ENCODE measurements at regions not wholly inside any gene's neighbourhood (a gene's known extent, or its start where the extent isn't known, plus 50 kb on each side); places are given as distances from the start of the nearest gene placed in this dataset.

- no peaks in the 10 kb centered on the region for H3K79me2 ChIP-seq (replicated peaks; ENCODE audit: insufficient read depth)
- Mint-ChIP-seq H3K27ac (no peak overlapping the region), H3K4me1 (peaks cover 15% of the 10 kb centered on the region; the same call in 2 of the 3 replicates), H3K4me3 (no peak overlapping the region), H3K36me3 (ENCODE audit: low read depth) (no peaks in the 10 kb centered on the region), H3K9me3 (no peaks in the 10 kb centered on the region), H3K27me3 (ENCODE audit: insufficient read depth, low read depth, poor library complexity) (no peaks in the 10 kb centered on the region)
- no peak overlapping the region for H2AFZ ChIP-seq
- DNase-seq (ENCODE audit: low spot score): no peak
- H3K27me3 ChIP-seq (ENCODE audit: insufficient read depth): no peaks in the 10 kb centered on the region
- no peak overlapping the region for H3K4me3 ChIP-seq
- H3K27ac ChIP-seq (ENCODE audit: low read depth): no peak overlapping the region
- no peaks in the 10 kb centered on the region for H4K20me1 ChIP-seq (replicated peaks; ENCODE audit: insufficient read depth)
- TF ChIP-seq ZNF114 (CRISPR knock-in tag; IDR thresholded peaks at IDR 0.05) (no peak), NANOG (IDR thresholded peaks at IDR 0.05; ENCODE audit: borderline replicate concordance) (no peak), JUNB (IDR thresholded peaks at IDR 0.05; ENCODE audit: unreplicated experiment) (no peak), ZNF331 (CRISPR knock-in tag; IDR thresholded peaks at IDR 0.05; ENCODE audit: low read depth) (no peak), CTCF (conservative IDR thresholded peaks at IDR 0.05; ENCODE audit: low read depth in 2 of 2) (no peak), EZH2phosphoT487 (IDR thresholded peaks at IDR 0.05; ENCODE audit: unreplicated experiment) (no peak), STAT1 (IDR thresholded peaks at IDR 0.05; ENCODE audit: unreplicated experiment) (no peak), POLR2AphosphoS5 (IDR thresholded peaks at IDR 0.05; ENCODE audit: low read depth) (no peak), EZH2 (IDR thresholded peaks at IDR 0.05; ENCODE audit: low read depth, unreplicated experiment) (no peak), ETS1 (IDR thresholded peaks at IDR 0.05) (no peak)
- TF ChIP-seq, protein P1, sequence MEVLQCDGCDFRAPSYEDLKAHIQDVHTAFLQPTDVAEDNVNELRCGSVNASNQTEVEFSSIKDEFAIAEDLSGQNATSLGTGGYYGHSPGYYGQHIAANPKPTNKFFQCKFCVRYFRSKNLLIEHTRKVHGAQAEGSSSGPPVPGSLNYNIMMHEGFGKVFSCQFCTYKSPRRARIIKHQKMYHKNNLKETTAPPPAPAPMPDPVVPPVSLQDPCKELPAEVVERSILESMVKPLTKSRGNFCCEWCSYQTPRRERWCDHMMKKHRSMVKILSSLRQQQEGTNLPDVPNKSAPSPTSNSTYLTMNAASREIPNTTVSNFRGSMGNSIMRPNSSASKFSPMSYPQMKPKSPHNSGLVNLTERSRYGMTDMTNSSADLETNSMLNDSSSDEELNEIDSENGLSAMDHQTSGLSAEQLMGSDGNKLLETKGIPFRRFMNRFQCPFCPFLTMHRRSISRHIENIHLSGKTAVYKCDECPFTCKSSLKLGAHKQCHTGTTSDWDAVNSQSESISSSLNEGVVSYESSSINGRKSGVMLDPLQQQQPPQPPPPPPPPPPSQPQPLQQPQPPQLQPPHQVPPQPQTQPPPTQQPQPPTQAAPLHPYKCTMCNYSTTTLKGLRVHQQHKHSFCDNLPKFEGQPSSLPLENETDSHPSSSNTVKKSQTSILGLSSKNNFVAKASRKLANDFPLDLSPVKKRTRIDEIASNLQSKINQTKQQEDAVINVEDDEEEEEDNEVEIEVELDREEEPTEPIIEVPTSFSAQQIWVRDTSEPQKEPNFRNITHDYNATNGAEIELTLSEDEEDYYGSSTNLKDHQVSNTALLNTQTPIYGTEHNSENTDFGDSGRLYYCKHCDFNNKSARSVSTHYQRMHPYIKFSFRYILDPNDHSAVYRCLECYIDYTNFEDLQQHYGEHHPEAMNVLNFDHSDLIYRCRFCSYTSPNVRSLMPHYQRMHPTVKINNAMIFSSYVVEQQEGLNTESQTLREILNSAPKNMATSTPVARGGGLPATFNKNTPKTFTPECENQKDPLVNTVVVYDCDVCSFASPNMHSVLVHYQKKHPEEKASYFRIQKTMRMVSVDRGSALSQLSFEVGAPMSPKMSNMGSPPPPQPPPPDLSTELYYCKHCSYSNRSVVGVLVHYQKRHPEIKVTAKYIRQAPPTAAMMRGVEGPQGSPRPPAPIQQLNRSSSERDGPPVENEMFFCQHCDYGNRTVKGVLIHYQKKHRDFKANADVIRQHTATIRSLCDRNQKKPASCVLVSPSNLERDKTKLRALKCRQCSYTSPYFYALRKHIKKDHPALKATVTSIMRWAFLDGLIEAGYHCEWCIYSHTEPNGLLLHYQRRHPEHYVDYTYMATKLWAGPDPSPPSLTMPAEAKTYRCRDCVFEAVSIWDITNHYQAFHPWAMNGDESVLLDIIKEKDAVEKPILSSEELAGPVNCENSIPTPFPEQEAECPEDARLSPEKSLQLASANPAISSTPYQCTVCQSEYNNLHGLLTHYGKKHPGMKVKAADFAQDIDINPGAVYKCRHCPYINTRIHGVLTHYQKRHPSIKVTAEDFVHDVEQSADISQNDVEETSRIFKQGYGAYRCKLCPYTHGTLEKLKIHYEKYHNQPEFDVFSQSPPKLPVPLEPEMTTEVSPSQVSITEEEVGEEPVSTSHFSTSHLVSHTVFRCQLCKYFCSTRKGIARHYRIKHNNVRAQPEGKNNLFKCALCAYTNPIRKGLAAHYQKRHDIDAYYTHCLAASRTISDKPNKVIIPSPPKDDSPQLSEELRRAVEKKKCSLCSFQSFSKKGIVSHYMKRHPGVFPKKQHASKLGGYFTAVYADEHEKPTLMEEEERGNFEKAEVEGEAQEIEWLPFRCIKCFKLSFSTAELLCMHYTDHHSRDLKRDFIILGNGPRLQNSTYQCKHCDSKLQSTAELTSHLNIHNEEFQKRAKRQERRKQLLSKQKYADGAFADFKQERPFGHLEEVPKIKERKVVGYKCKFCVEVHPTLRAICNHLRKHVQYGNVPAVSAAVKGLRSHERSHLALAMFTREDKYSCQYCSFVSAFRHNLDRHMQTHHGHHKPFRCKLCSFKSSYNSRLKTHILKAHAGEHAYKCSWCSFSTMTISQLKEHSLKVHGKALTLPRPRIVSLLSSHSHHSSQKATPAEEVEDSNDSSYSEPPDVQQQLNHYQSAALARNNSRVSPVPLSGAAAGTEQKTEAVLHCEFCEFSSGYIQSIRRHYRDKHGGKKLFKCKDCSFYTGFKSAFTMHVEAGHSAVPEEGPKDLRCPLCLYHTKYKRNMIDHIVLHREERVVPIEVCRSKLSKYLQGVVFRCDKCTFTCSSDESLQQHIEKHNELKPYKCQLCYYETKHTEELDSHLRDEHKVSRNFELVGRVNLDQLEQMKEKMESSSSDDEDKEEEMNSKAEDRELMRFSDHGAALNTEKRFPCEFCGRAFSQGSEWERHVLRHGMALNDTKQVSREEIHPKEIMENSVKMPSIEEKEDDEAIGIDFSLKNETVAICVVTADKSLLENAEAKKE (CRISPR knock-in tag; IDR thresholded peaks at IDR 0.05): no peak
- TF ChIP-seq, protein P2, sequence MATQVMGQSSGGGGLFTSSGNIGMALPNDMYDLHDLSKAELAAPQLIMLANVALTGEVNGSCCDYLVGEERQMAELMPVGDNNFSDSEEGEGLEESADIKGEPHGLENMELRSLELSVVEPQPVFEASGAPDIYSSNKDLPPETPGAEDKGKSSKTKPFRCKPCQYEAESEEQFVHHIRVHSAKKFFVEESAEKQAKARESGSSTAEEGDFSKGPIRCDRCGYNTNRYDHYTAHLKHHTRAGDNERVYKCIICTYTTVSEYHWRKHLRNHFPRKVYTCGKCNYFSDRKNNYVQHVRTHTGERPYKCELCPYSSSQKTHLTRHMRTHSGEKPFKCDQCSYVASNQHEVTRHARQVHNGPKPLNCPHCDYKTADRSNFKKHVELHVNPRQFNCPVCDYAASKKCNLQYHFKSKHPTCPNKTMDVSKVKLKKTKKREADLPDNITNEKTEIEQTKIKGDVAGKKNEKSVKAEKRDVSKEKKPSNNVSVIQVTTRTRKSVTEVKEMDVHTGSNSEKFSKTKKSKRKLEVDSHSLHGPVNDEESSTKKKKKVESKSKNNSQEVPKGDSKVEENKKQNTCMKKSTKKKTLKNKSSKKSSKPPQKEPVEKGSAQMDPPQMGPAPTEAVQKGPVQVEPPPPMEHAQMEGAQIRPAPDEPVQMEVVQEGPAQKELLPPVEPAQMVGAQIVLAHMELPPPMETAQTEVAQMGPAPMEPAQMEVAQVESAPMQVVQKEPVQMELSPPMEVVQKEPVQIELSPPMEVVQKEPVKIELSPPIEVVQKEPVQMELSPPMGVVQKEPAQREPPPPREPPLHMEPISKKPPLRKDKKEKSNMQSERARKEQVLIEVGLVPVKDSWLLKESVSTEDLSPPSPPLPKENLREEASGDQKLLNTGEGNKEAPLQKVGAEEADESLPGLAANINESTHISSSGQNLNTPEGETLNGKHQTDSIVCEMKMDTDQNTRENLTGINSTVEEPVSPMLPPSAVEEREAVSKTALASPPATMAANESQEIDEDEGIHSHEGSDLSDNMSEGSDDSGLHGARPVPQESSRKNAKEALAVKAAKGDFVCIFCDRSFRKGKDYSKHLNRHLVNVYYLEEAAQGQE (IDR thresholded peaks at IDR 0.05; ENCODE audit: unreplicated experiment): no peak
- H3K9me2 ChIP-seq (ENCODE audit: insufficient read depth): peaks cover 10% of the 10 kb centered on the region; the same call in 1 of the 2 replicates
- peaks cover 7% of the 10 kb centered on the region; the same call in 1 of the 2 replicates for H3K4me1 ChIP-seq (ENCODE audit: insufficient read depth)
- H3F3A ChIP-seq (replicated peaks; ENCODE audit: low read depth): no peaks in the 10 kb centered on the region
- H3K36me3 ChIP-seq (ENCODE audit: insufficient read depth): no peaks in the 10 kb centered on the region
- ATAC-seq: no peak
- no peak overlapping the region for H3K4me2 ChIP-seq
Measured at GRCh38 chr4:57231781-57232180, 121.6 kb upstream of the IGFBP7 start.

Measured in GM23338 (cell line).